Lower leg skin (tissue), 3 donors: ENCODE measurements at regions not wholly inside any gene's neighbourhood (a gene's known extent, or its start where the extent isn't known, plus 50 kb on each side); places are given as distances from the start of the nearest gene placed in this dataset.

Experiments
- CTCF ChIP-seq, 3 donors: fragments of 450-650 bp; IDR thresholded peaks; one replicate each; pipeline ENCODE4 v1.5.1; 2016; ENCODE audit warnings: antibody characterized with exemption in 3 of 3, mild to moderate bottlenecking in 3 of 3, moderate library complexity in 2 of 3
- POLR2A ChIP-seq, 2 donors: fragments of 450-650 bp; IDR thresholded peaks; one replicate each; pipeline ENCODE4 v1.6.1; 2016 to 2017; ENCODE audit warnings: antibody characterized with exemption in 2 of 2, mild to moderate bottlenecking in 1 of 2, moderate library complexity in 1 of 2

- TF ChIP-seq POLR2A (IDR thresholded peaks at IDR 0.05) (no peak), CTCF (IDR thresholded peaks at IDR 0.05) (no peak)
These were observed 117.4 kb upstream of the SOX4 start for GRCh38 chr6:21476112-21476511.
